Type B pancreatic cell (in vitro differentiated cells): ENCODE measurements at regions not wholly inside any gene's neighbourhood (a gene's known extent, or its start where the extent isn't known, plus 50 kb on each side); places are given as distances from the start of the nearest gene placed in this dataset.

ENCODE experiments used
- DNase-seq: peaks from one replicate; pipeline ENCODE4 v3.0.0; 2021; ENCODE audit warnings: mixed read lengths; ENCODE audit not compliant: unreplicated experiment; ENCODE audit errors: extremely low spot score
- H3K27ac Mint-ChIP-seq: 2 replicates; pipeline ENCODE4 v1.8.0; 2021; ENCODE audit warnings: mild to moderate bottlenecking, mixed read lengths
- H3K27me3 Mint-ChIP-seq: 2 replicates; pipeline ENCODE4 v1.8.0; 2021; ENCODE audit warnings: mixed read lengths
- H3K36me3 Mint-ChIP-seq: 2 replicates; pipeline ENCODE4 v1.8.0; 2021; ENCODE audit warnings: mixed read lengths
- H3K4me1 Mint-ChIP-seq: one replicate; pipeline ENCODE4 v1.8.0; 2021; ENCODE audit warnings: mixed read lengths; ENCODE audit not compliant: unreplicated experiment
- H3K4me3 Mint-ChIP-seq: 2 replicates; pipeline ENCODE4 v1.8.0; 2021; ENCODE audit warnings: mild to moderate bottlenecking, mixed read lengths
- H3K9me3 Mint-ChIP-seq: 2 replicates; pipeline ENCODE4 v1.8.0; 2021; ENCODE audit warnings: mixed read lengths
- CTCF ChIP-seq: fragments of 200-600 bp; sonication (generic); conservative IDR thresholded peaks from 2 replicates; pipeline ENCODE4 v1.5.0; 2021; ENCODE audit warnings: antibody characterized with exemption, mild to moderate bottlenecking

GRCh38 chr5:30878296-30878695, 315.2 kb upstream of the CDH6 start:
- no peaks in the 10 kb centered on the region for H3K9me3 Mint-ChIP-seq
- H3K4me3 Mint-ChIP-seq = no peak overlapping the region
- H3K27ac Mint-ChIP-seq = no peak overlapping the region
- peaks cover 3% of the 10 kb centered on the region for H3K4me1 Mint-ChIP-seq
- no peak for DNase-seq
- no peak for TF ChIP-seq CTCF
- H3K36me3 Mint-ChIP-seq = no peaks in the 10 kb centered on the region
- no peaks in the 10 kb centered on the region for H3K27me3 Mint-ChIP-seq

- no peak for DNase-seq
- Mint-ChIP-seq H3K4me1 (peaks cover 4% of the 10 kb centered on the region), H3K4me3 (no peak overlapping the region), H3K9me3 (no peaks in the 10 kb centered on the region), H3K36me3 (no peaks in the 10 kb centered on the region), H3K27ac (no peak overlapping the region), H3K27me3 (peaks cover 4% of the 10 kb centered on the region)
- TF ChIP-seq CTCF = no peak
These were observed 319.0 kb upstream of the CDH6 start for GRCh38 chr5:30874241-30875034.

- H3K9me3 Mint-ChIP-seq = no peaks in the 10 kb centered on the region
- no peaks in the 10 kb centered on the region for H3K36me3 Mint-ChIP-seq
- no peak for DNase-seq
- no peak overlapping the region for H3K4me3 Mint-ChIP-seq
- H3K27me3 Mint-ChIP-seq = peaks cover 4% of the 10 kb centered on the region
- TF ChIP-seq CTCF = no peak
- peaks cover 4% of the 10 kb centered on the region for H3K4me1 Mint-ChIP-seq
- H3K27ac Mint-ChIP-seq = no peak overlapping the region
These were observed 322.3 kb upstream of the CDH6 start for GRCh38 chr5:30871196-30871595.

- peaks cover 5% of the 10 kb centered on the region for H3K9me3 Mint-ChIP-seq
- H3K27me3 Mint-ChIP-seq = peaks cover 7% of the 10 kb centered on the region
- H3K4me1 Mint-ChIP-seq = peaks cover 4% of the 10 kb centered on the region
- H3K4me3 Mint-ChIP-seq = no peak overlapping the region
- no peak overlapping the region for H3K27ac Mint-ChIP-seq
- H3K36me3 Mint-ChIP-seq = no peaks in the 10 kb centered on the region
- DNase-seq = no peak
- no peak for TF ChIP-seq CTCF
These were observed 325.8 kb upstream of the CDH6 start for GRCh38 chr5:30867711-30868110.

- H3K36me3 Mint-ChIP-seq = no peaks in the 10 kb centered on the region
- no peak for DNase-seq
- no peak overlapping the region for H3K4me3 Mint-ChIP-seq
- no peak for TF ChIP-seq CTCF
- peaks cover 3% of the 10 kb centered on the region for H3K27me3 Mint-ChIP-seq
- H3K9me3 Mint-ChIP-seq = peaks cover 5% of the 10 kb centered on the region
- peaks cover 4% of the 10 kb centered on the region for H3K4me1 Mint-ChIP-seq
- H3K27ac Mint-ChIP-seq = no peak overlapping the region
These were observed 327.3 kb upstream of the CDH6 start for GRCh38 chr5:30866142-30866541.
